SK-N-DZ (cell line): ENCODE measurements at regions not wholly inside any gene's neighbourhood (a gene's known extent, or its start where the extent isn't known, plus 50 kb on each side); places are given as distances from the start of the nearest gene placed in this dataset.

Experiments
- DNase-seq: peaks from one replicate; pipeline ENCODE4 v3.0.0-alpha.2; 2015; ENCODE audit warnings: low spot score

GRCh38 chr16:31701734-31702133, 171.9 kb upstream of the ZNF267 start:
- no peak for DNase-seq

GRCh38 chr16:31702796-31703195, 170.8 kb upstream of the ZNF267 start:
- DNase-seq = no peak

GRCh38 chr16:31703526-31704128, 170.0 kb upstream of the ZNF267 start:
- no peak for DNase-seq

DNA sequence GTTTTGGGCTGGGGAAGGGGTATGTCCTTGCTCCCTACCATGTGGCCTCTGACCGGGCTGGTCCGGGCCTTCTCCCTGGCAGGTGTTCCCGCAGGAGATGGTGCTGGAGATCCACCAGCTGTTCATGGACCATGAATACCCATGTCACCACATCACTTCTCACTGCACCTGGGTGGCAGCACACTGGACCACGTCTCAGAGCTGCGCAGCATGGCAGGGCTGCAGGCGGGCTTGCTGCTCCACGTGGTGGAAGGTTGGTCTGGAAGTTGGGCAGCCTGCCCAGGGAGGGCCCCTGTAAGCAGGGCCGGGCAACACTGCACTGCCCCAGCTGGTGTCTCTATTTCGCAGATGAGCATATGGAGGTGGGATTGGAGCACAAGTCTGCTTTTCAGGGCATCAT, 169.5 kb upstream of the ZNF267 start:
- no peak for DNase-seq

DNA sequence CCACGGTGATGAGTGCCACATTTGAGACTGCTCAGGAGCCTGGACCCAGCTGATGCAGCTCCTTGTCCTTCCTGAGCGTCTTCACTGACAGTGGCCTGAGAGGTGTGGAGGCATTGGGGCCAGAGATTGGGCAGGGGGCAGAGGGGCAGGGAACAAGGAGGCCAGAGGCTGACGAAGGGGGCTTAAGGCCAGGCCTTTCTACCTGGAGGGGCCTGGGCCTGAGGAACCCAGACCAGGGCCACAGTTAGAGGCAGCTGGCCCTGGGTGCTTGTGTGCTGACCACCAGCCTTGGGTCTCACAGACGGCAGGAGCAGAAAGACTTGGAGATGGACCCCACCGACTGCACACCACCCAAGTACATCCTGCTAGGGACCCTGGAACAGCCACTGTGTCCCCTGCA, 168.2 kb upstream of the ZNF267 start:
- DNase-seq = no peak

- no peak for DNase-seq
Measured at GRCh38 chr16:31706318-31706717, 167.3 kb upstream of the ZNF267 start.

GRCh38 chr16:31706925-31707324, 166.7 kb upstream of the ZNF267 start:
- DNase-seq = no peak

DNA sequence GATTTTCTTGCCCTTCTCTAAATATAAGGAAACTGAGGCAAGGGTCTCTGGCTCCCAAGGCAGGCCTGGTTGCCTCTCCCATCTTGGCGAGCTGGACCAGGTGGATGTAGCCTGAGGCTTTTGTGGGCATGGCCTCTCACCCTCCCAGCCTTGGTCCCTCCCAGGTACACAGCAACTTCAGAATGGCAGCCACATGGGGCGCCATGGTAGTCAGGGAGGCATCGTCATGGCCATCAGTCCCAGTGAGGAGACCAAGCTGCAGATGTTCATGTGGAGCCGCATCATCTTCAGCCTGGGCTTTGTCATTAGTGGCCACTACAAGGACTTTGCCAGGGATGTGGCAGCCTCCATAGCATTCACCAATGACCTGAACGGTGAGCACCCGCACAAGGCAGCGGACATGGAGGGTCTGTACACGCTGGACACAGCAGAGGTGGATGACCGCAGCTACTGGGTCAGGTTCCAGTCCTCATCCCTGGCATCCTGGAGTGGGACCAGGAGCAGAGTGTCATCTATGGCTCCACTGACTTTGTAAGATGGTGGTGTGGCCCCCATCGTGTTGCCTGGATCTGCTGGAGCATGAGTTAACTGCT, 165.8 kb upstream of the ZNF267 start:
- no peak for DNase-seq

GRCh38 chr16:31708348-31708747, 165.3 kb upstream of the ZNF267 start:
- no peak for DNase-seq

- DNase-seq = no peak
Measured at GRCh38 chr16:31709181-31709580, 164.4 kb upstream of the ZNF267 start.

GRCh38 chr16:31710134-31710533, 163.5 kb upstream of the ZNF267 start:
- no peak for DNase-seq

DNA sequence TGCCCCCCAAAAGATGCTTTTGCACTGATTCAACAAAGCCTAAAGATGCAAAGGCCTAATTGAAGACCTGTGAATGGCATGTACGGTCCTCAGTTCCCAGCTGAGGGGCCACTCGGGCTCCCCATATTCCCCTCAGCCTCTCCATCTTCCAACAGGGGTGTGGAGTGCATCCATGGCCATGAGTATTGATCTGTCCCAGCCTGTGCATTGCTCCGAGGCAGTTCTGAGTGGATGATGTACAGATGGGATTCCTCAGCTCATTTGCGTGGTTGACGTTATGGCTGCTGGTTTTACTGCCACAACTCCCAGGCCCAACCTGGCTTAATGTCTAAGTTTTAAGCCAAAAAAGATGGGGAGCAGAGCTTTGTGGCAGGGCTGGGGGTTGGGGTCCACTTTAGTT, 162.7 kb upstream of the ZNF267 start:
- DNase-seq = no peak

GRCh38 chr16:31711344-31711845, 162.2 kb upstream of the ZNF267 start:
- DNase-seq = no peak

DNA sequence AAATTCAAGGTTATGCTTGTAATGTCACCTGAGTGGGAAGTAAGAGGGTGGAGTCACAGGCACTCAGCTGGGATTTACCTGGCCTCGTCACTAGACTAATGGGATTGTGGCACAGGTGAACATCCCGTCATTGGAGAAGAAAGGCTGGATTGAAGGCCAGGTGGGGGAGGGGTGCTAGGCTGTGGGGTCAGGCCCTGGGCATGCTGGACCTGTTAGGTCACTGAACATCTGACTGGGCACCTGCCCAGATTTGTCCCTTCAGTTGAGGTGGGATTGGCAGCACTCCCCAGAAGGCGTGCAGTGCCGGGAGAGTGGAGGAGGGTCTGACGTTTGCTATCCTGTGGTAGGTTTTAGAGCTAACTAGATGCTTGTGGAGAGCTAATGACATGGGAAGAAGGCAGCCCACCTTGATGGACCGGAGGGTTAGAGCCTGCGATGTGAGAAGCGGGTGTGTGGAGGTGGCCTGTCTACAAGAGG, 161.5 kb upstream of the ZNF267 start:
- DNase-seq = no peak

DNA sequence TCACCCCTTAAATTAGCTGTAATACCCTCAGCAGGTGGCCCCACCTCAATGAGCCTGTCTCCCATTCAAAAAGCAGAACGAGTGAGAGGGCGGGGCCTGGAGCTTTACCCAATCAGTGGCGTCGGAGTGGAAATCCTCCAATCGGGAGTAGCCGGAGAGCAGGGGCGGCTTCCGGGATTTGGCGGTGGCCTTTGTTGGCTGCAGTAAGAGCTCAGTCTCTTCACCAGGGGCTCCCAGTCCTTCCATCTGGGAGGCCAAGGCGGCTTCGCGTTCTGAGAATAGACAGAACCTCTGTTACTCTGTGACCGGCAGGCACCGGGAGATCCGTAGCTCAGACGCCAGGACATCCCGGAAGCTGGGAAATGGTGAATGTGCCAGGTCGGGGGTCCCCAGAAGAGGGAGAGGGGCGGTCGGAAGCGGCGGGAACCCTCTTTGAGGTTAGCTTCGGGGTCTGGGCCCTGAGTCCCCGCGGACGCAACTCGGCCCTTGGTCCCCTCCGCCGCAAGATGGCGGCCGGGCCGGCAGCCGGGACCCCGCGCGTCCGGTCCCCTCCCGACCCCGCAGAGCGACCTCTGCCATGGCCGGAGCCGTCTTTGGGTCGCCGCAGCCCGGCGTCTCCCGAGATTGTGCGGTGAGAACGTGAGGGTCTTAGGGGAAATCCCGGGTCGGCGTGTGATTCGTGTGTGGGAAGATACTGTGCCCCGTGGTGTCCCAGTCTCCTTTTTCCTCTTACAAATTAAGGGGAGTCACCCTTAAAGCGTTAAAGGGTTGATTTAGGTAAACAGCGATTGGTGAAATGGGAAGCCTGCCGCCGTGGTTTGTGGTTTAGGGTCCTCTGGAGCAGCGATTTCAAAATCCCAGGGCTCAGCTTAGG, 160.3 kb upstream of the ZNF267 start:
- DNase-seq = peak; percentile 96

- peak; percentile 42 for DNase-seq
Measured at GRCh38 chr16:31713945-31714902, 159.4 kb upstream of the ZNF267 start.

DNA sequence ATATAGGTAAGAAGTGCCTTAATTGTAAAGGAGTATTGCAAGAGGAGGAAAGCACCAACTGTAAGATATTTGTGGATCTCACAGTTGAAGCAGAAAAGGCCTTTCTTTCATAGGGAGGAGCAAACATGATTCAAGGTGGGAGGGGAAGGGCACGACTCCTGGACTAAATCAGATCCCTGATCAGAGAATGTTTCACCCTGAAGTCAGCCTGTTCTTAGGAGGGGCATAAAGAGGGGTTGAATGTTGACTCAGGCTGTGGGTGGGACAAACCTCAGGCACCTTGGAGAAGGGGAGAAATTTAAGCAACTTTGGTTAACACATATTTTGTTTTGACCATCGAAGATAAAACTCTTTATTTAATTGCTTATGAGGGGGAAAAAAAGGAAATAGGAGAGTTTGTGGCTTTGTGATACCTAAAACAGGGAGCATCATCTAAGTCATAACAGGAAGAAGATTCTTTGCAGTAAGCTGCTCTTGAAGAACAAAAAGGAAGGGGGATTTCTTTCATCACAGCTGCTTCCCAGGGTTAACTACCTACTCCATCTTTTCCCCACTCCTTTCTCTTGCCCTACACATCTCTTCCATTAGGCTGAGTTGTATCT, 158.6 kb upstream of the ZNF267 start:
- DNase-seq = no peak

DNA sequence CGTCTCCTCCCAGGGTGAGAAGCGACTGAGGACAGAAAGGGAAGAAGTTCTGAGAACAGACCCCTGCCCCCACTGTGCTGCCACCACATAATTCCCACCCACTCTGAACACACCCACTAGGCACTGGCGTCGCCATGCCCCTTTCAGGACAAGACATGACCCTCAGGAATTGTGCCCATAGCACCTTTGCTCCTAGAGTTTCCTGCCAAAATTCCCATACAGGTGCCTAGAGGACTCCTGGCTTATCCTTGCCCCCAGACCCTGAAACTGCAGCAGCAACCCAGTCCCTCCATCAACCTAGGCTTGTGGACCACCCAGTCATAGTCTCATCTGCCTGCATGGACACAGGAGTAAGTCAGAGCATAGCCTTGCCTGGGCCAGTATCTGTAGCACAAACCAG, 157.7 kb upstream of the ZNF267 start:
- DNase-seq = no peak

DNA sequence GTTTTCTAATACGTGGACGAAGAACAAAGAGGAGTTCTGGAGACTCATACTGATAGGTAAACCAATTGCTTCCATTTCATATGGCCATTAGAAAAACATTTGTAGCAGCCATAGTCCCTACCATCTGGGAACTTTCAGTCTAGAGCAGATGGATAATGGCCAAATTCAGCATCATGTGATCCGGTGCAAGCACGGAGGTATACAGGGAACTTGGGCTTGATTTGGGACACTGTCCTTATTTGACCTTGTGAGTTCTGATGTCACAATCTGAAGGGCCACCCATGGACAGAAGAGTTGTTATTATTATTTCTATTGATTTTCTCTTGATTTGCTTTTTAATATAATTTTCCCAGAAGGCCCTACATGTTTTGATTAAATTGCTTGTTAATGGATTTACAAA, 154.6 kb upstream of the ZNF267 start:
- no peak for DNase-seq

DNA sequence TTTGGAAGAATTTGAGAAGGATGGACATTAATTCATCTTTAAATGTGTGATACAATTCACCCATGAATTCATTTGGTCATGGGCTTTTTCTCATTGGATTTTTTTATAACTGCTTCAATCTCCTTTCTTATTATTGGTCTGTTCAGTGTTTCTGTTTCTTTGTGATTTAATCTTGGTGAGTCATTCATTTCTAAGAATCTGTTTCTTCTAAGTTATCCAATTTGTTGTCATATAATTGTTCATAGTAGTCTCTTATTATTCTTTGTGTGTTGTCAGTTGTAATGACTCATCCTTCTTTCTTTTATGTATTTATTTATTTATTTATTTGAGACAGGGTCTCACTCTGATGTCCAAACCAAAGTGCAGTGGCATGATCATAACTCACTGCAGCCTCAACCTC, 146.1 kb upstream of the ZNF267 start:
- DNase-seq = no peak

- DNase-seq = no peak
Measured at GRCh38 chr16:31734265-31734664, 139.3 kb upstream of the ZNF267 start.
